LNCaP clone FGC (cell line): ENCODE measurements at regions not wholly inside any gene's neighbourhood (a gene's known extent, or its start where the extent isn't known, plus 50 kb on each side); places are given as distances from the start of the nearest gene placed in this dataset.
A peak's percentile ranks its signal among the peaks of the same experiment; 100 is the strongest.

Source experiments
- DNase-seq: peaks from one replicate; pipeline ENCODE4 v3.0.0-alpha.2; 2011; ENCODE audit warnings: low read depth
- H3K4me3 ChIP-seq: 2 replicates; pipeline ENCODE4 v1.5.1; 2011; ENCODE audit warnings: mild to moderate bottlenecking, low read depth, low read length, control low read depth
- CTCF ChIP-seq: IDR thresholded peaks from 2 replicates; pipeline ENCODE4 v1.5.1; 2012; ENCODE audit warnings: mild to moderate bottlenecking; ENCODE audit not compliant: control insufficient read depth, insufficient read depth; ENCODE audit errors: extremely low read depth

- no peak for TF ChIP-seq CTCF
- DNase-seq, result no peak
- H3K4me3 ChIP-seq, result no peak overlapping the region
Measured at GRCh38 chrY:7730071-7730470, 818.5 kb upstream of the AMELY start.

- no peak overlapping the region for H3K4me3 ChIP-seq
- DNase-seq, result no peak
- TF ChIP-seq CTCF, result no peak
Measured at GRCh38 chrY:7729318-7730011, 817.9 kb upstream of the AMELY start.

DNA sequence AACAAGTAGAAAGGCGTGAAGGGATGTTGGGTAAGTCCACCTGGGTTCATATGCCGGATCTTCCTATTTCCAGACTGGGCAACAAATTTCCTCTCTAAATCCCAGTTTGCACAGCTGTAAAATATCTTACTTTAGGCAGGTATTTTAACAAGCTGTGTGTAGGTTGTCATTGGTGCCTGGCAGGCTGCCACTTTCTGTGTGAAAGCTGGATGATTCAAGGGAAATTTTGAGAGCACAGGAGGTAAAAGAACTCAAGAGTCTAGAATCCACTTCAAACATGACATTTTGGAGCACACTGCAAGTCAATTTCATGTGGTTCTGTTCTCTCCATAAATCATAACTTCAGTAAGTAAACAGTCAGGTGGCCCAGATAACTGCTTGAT is 817.4 kb upstream of the AMELY start:
- H3K4me3 ChIP-seq, result no peak overlapping the region
- DNase-seq, result peak; percentile 28
- TF ChIP-seq CTCF, result no peak

GRCh38 chrY:7725791-7726460 is 814.4 kb upstream of the AMELY start:
- no peak for TF ChIP-seq CTCF
- no peak for DNase-seq

GRCh38 chrY:7723991-7724632 is 812.6 kb upstream of the AMELY start:
- no peak for TF ChIP-seq CTCF
- no peak for DNase-seq
- no peak overlapping the region for H3K4me3 ChIP-seq

More at GRCh38 chrY:7725791-7726460, 814.4 kb upstream of the AMELY start:
- no peak overlapping the region for H3K4me3 ChIP-seq

GRCh38 chrY:7723127-7723526 is 811.6 kb upstream of the AMELY start:
- no peak for TF ChIP-seq CTCF
- no peak overlapping the region for H3K4me3 ChIP-seq
- DNase-seq, result no peak

DNA sequence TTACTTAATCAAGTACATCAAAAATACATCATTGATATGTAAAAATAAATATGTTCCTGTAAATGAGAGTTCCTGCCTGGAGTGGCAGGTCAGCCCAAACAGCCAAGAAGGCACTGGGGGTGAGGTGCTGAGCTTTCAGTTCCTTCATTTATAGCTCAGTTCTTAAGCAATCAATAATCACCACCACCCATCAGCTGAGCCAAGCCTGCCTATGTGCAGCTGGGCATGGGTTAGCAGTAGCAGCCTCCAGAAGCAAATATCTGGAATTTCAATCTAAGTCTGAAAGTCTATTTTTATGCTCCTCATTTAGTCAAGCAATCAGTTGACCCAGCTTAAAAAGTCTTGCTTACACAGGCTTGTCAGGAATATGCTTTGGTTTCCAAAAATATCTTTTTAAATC is 811.0 kb upstream of the AMELY start:
- DNase-seq, result no peak
- H3K4me3 ChIP-seq, result no peak overlapping the region
- TF ChIP-seq CTCF, result no peak
